HG03378 (cell line): ENCODE measurements at regions not wholly inside any gene's neighbourhood (a gene's known extent, or its start where the extent isn't known, plus 50 kb on each side); places are given as distances from the start of the nearest gene placed in this dataset.
"Not testable (repeated sequence)": the region's sequence is repeated elsewhere in the genome, so short reads cannot be mapped to it uniquely, and the experiment has no call there.

Experiments
- ATAC-seq: cut with Tn5 transposase; IDR thresholded peaks from one replicate; pipeline ENCODE4 v1.9.1; 2021; ENCODE audit warnings: mild to moderate bottlenecking, moderate library complexity; ENCODE audit not compliant: unreplicated experiment

DNA sequence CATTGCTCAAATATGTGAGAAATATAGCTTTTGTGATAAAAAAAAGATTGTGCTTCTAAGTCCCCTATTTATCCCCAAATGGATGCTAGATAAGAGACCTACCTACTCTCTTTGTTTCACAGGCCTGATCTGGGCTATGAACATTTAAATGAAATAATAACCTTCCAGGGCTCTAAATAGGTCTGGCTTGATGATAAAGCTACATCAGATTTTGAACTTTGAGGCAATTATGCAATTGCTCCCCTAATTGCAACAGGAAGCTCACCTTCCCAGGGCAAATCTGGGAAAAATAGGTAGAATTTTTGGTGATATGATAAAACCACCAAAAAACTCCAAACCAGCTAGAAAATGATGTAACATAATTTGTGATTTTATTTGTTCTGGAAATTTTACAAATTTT lies 624.5 kb downstream of the PKHD1 start:
- ATAC-seq: no peak

DNA sequence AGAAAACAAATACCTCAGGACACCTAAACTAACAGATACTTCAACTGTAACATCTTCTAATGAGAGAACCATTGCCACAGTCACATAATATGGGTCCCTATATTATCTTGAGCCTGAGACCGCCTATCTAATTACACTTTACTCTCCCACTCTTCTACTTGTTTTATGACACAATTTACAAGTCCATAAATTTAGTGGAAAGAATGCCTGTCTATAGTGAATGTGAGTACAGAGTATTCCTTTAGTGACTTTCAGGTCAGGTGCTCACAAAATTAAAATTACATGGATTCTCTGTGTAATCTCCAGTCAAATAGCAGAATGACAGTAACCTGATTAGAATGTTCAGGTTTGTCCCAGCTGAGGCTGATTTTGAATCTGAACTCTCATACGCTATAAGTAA lies 624.1 kb downstream of the PKHD1 start:
- ATAC-seq: no peak

DNA sequence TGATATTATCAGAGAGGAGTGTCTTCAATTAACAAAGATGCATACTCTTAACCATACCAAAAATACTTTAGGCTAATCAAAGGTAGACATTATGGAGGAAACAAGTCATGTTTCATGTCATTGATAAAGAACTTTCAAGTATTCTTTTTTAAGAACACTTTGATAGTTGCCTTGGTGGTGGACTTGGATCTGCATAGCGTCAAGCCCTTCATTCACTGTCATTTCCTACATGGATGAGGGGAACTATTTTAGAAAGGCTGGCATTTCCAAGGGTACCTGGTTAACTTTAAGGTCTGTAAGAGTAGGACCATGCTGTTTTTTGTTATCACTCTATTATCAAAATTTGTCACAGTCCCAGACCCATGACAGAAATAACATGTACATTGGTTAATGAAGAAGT lies 622.5 kb downstream of the PKHD1 start:
- ATAC-seq: no peak

DNA sequence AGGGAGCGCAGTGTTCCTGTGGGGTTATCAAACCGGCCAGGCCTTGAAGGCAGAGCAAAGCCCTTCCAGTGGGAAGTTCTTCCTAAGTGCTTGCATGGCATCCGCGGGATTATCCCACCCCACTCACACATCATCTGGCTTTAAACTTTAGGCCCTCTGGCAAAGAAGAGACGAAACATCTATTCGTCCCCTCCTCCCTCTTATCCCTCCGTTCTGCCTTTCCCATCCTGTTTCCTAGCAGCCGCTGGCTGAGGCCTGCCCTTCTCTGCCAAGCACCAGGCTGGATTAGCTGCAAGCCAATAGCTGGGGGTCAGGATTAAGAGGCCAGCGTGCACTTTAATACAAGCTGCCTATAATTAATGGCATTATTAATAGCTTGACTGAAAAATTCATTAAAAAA lies 621.0 kb downstream of the PKHD1 start:
- ATAC-seq: no peak

DNA sequence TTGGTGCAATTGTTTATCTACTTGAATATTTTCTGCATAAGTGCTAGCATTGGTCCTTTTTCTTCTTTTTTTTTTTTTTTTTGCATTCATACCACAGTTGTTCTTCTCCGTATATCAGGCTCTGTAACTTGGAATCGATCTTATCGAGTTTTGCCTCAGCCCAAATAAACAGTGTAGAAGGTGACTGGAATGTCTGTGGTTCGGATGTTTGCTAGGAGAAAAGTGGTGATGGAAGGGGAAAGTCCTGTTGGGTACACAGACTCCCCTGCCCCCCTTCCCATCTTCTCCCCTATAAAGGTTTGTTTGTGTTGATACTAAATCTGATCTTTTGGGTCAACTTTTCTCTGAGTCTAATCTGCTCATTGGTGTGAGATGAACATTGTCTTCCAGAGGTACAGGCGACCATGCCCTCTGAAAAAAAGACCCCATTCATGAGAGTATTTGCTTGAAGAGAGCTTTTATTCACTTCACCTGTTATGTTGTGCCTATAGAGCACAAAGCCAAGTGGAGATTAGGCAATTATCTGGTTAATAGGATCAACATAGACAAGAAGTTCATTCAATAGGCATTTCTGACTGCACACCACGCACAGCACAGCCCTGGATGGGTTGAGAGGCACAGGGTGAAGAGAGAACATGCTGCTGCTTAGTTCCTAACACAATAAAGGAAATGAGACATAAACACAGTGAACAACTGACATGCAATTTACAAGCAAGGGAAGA lies 620.0 kb downstream of the PKHD1 start:
- ATAC-seq: no peak

DNA sequence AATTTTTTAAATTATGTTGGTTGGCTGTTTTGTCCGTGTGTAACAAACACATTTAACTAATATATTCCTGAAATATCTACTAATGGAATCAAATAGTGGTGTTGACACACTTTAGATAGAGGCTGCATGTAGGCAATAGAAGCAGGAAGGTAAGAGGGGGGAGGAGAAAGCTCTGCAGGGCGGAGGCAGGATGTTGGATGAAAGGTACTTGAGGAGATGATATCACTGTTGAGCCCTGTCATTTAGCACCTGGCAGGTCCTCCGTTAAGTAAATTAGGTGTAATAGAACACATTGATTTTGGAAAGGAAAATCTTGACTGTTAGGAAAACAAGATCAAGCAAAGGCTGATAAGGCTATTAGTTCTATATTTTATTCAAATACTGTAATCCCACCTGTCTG lies 618.7 kb downstream of the PKHD1 start:
- no peak for ATAC-seq

DNA sequence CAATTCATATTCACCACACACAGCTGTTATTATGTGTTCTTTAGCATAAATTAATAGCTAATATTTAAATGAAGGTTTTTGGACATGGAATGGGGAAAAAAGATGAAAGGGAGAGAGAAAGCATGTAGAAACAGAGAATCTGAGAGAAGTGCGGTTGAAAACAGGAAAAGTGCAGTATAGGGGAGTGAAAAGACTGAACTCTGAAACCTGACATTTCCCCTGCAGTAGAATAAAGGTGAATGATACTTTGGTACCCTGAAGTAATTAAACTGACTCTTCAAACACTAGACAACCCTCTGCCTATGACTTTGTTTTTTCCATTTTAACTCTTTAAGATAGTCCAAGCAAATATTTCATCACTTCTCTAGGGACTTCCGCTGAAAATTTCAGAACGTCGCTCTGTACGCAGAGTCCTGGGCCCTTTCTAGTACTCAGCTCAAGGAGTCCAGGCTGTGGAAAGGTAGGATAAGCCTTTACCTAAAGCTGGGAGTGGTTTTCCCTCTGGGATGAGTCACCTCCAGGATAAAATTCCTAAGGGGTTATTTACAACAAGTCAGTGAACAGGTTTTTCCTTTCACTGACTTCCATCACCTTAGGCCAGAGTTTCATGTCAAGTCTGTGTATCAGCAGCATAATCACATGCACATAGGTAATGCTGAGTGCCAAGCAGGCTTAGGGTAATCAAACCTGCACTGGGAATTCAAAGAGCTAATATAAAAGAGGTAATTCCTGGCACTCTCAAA lies 614.5 kb downstream of the PKHD1 start:
- ATAC-seq: no peak

DNA sequence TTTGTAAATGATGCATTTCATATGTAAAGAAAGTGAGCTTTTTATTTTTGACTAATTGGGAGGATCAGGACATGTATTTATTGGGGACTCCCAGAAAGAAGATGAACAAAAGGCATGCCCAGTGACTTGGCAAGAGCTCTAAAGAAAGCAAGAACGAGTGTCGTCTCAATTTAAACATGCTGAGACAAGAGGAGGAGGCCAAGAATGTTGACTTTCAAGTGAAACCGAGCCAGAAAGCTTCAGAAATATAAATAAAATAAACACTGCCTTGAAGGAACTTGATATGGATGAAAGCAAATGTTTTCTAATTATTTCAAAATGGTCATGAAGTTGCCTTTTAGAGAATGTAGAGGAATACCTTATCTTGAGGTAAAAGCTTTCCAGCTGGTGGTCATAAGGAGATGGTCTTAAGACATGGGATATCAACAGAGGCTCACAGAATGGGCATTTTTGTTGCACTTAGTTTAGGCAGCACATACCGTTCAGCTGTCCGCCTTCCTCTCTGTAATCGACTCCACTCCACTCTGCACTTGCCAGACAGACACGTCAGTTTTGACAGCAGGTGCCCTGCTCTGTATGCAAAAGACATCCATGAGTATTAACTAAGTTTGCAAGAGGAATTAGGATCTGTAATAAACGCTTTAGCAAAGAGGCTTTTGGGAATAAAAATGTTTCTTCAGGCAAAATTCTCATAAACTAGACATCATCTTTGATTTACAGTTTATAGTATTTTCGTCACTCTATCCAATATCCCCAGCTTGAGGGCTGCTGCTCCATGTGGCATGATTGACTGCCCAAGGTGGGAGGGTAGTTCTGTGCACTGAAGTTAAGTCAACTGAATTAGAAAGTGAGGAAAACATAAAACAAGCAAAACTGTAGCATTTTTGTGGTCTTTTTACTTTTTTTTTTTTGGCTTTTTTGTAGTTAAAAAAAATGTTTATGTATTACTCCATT lies 613.1 kb downstream of the PKHD1 start:
- no peak for ATAC-seq

DNA sequence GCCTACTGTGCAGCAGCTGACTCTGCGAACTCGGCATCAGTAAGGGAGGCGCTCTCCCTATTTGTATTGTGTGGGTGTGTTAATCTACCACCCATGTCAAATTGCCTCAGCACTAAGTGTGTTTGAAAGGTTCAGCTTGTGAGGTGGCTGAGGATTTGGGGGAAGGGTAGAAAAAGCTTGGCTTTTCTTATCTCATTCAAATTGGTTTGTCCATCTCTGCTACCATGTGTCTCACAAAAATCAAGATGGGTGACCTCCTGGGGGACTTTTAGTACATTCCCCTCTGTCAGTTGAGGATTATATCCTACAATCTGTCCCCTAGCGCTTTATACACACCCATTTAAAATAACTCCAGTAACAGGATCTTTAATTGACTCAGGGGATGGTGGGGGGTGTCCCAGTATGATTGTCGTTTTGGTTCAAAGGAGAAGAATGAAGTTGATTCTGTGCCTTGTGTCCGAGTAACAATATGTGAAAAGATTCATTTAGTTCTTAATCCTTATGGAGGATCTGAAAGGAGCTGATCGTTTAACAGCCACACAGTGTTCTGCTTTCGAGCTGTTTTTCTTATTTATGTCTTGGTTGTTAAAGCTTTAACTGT lies 609.6 kb downstream of the PKHD1 start:
- ATAC-seq: no peak

DNA sequence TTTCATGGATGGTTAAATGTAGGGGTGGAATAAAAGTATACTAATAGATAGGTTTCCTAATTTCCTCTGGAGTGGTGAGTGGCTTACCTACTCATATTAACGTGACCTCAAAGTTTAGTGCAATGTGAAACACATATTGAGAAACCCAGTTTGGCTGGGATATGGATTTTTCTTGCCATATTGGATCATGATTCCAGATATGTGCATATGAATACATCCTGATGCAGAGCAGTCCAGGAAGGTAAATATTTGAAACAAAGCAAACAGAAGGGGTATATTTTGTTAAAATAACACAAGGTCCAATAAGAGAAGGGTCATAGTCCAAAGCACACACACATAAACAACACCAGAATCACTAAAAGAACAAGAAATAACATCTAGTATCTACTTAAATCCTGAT lies 608.1 kb downstream of the PKHD1 start:
- no peak for ATAC-seq

DNA sequence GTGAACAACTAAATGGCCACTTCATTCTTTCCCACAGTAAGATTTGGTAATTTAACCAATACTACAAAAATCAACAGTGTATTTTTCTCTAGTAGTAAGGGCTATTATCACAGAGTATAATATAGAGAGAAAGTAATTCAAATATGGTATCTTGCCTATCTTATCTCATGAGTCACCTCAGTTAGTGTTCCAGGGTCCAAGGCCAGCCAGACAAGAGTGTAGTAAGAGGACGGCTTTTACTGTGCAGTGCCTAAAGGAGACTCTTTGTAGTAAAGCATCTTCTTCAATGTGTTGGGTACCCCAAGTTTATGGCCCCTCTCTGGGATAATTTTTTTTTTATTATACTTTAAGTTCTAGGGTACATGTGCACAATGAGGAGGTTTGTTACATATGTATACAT lies 607.4 kb downstream of the PKHD1 start:
- ATAC-seq: no peak

DNA sequence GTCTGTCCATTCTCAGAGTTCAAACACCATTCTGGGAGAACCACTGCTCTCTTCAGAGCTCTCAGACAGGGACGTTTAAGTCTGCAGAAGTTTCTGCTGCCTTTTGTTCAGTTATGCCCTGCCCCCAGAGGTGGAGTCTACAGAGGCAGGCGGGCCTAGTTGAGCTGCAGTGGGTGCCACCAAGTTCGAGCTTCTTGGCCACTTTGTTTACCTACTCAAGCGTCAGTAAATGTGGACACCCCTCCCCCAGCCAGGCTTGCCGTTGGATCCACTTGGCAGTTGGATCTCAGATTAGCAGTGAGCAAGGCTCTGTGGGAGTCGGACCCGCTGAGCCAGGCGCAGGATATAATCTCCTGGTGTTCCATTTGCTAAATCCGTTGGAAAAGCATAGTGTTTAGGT lies 601.5 kb downstream of the PKHD1 start:
- not testable (repeated sequence) for ATAC-seq

DNA sequence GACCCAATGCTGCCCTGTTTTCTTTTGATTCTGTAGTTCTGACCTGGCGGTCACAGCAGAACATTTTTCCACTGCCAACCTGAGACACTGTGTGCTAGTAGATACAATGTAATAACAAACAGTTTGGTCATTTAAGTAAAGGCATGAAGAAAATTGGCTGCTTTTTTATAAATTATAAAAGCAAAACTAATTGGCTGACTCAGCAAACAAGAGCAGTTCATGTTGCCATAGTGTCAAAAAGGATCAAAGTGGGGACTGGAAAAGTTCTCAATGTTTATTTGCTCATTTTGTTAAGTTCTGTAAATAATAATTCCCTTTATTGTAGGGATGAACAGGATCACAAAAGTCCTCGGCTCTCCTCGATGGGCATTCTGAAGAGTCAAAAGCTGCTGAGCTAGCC lies 599.5 kb downstream of the PKHD1 start:
- no peak for ATAC-seq

DNA sequence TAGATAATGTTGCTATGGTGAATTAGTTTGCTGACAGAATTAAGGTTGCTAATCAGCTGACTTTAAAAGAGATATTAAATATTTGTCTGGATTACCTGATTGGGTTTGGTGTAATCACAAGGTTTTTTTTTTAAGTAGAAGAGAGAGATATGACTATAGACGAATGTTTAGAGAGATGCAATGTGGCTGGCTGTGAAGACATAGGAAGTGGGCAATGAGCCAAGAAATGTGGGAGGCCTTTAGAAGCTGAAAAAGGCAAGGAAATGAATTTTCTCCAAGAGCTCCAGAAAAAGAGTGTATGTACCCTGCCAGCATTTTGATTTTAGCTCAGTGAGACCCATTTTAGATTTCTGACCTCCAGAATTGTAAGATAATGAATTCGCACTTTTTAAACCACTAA lies 598.3 kb downstream of the PKHD1 start:
- ATAC-seq: no peak

DNA sequence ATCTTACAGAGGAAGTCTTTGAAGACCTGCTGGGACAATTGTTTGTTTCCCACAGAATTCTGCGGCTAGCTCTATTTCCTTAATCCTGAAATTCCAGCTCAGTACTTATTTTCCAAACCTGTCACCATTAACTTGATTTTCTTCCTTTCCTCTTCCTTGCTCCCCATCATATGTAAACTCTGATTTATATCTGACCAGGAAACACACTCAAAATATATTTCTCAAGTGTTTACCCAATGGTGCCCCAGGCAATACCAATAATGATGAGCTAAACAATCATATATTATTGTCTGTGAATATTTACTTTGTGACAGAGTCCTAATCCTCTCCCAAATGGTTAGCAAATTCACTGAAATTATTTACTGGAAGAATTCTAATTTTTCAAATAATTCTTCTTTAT lies 597.3 kb downstream of the PKHD1 start:
- no peak for ATAC-seq

DNA sequence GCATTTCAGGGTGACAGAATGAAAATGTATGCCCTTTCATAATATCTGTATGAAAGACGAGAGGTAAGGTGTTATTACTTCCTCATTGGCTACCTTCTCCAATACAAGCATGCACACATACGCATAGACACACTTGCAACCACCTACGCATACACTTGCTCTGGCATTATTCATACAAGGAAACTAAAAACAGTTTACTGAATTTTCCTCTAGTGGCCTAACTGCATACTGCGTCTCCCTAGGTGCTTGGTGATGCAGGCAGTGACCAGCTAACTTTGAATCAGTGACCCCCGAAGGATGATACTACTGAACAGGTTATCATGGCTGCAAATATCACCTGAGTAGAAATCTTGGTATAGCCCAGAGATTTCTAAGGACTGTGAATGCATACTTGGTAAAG lies 593.1 kb downstream of the PKHD1 start:
- no peak for ATAC-seq

DNA sequence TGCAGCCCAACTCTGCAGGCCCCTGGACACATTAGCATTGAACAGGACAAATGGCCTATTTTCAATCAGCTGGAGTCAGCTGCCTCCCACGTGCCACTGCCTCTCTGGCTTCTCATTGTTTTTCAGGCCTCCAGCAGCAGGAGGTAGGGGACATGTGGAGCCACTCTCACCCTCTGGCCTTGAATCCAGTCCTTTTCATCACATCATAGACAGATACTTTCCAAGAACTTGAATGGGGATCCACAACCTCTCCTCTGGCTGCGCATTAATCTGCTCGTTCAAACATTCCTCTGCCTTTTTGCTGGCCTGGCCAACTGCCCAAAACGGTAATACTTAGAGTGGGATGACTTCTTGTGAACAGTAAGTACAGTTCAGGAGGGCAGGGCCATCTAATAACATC lies 592.3 kb downstream of the PKHD1 start:
- no peak for ATAC-seq

DNA sequence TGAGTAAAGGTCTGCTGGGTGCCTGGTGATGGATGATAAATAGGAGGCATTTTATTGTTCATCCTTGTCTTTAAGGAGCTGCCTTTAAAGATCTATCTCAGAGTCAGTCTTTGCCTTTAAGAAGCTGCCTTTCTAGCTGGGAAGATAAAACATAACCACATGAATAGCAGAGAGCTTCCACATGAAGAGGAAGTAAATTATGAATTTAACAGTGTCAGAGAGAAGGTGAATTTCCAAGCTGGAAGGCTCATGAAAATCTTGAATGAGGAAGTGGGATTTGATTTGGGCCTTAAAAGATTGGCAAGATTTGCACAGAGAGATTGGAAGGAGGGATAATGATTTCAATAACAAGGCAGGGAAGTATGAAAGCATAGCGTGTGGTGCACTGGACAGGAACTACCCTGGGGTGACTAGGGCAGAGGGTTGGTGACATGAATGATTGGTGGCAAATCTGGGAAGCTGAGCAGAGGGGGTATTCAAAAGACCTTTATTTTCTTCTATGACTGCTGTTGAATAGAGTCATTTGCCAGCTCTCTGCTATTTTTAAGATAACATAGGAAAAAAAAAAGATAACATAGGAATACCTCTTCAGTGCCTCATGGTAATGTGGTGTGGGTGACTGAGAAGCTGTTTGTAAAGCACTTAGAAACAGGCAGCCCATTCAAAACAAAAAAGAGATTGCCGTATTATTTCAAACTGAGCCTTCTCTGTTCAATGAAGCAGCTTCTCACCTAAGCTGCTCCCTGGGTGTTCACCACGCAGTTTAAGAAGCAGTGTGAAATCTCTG lies 591.6 kb downstream of the PKHD1 start:
- ATAC-seq: no peak

DNA sequence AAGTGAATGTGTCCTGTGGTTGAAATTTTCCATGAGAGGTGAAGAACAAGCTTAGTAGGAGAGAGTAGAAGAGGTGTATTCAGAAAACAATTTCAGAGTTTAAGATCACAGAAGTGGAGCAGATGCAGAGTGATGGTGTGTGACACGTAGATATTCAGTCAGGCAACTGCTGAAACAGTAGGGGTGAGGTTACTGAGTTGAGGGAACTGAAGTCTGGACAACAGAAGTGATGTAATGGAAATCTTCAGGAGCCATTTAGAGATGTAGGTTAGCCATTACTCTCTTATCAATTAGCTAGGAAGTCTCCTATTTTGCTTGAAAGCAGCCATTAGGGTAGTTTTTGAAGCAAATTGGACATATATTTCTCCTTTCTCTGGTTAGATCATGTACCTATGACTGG lies 584.4 kb downstream of the PKHD1 start:
- no peak for ATAC-seq

DNA sequence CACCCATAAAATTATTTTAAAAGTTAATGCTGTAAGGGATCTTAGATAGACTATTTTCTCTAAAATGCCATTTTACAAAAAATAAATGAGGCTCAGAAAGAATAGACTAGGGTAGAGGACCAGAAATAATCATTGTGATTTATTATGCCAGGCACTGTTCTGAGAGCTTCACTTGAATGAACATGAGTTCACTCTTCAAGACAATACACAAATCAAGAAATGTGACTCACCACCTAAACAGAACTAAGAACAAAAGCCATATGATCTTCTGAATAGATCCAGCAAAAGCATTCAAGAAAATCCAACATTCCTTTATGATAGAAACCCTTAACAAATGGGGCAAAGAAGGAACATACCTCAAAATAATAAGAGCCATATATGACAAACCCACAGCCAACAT lies 582.0 kb downstream of the PKHD1 start:
- no peak for ATAC-seq
